ENCODE measurements at regions not wholly inside any gene's neighbourhood (a gene's known extent, or its start where the extent isn't known, plus 50 kb on each side); places are given as distances from the start of the nearest gene placed in this dataset.
A peak's percentile ranks its signal among the peaks of the same experiment; 100 is the strongest.

DNA sequence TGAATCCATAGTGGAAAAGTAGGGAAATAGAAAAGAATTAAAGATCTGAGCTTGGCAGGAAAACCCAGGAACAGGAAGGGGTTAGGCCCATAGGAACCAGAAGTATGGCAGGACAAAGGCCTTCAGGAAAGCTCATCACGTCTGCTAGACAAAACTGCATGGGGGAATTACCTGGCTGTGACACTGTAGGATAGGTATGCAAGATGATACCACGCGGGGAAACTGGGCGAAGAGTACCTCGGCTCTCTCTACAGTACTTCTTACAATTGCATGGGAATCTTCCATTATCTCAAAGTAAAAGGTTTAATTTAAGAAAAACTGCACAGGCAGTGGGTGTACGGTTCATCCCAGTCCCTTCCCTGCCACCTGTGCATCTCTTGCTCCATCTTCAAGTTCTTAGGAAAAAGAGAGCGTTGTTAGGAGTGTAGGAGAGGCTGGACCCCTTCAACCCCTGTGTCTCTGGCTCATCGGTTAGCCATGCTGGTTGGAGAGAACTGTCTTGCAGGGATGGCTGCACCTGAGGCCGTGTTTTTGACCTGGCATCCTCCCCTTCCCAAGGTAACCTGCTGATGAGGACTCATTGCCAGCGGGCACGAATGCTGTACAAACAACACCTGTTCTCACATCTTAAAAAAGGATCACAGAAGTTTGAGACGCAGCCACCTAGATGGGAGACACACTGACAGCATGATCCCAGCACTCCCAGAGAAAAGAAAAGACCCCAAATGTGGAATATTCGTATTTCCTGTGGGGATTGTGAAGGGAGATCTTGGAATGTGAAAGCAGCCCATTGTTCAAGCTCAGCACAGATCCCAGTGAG lies 120.5 kb upstream of the COPS8 start:
- no peak for DNase-seq

DNA sequence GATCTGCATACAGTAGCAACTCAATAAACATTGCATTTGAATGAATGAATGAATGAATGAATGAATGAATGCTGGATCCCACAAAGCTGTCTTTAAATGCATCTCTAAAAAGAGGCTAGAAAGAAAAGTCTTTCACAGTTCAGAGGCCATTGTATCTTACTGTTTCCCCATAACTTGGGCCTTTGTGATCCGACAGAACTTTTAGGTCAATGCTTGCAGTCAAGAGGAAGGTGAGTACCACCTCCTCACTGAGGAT lies 119.9 kb upstream of the COPS8 start:
- no peak for DNase-seq

DNA sequence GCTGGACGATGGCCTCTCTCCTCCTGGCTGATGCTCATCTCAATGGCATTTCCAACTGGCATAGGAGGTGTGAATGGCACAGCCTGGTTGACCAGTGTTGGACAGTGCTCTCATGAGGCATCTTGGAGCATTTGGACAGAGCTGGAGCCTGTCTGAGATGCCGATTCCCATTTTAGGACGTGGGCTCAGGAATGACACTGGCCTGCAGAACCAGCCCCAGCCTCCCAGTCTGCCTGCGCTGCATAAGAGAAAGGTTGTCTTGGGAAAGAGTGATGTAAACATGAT lies 118.2 kb upstream of the COPS8 start:
- no peak for DNase-seq

GRCh38 chr2:236968101-236968879 lies 117.4 kb upstream of the COPS8 start:
- no peak for DNase-seq

GRCh38 chr2:236968880-236969534 lies 116.7 kb upstream of the COPS8 start:
- DNase-seq, result no peak

DNA sequence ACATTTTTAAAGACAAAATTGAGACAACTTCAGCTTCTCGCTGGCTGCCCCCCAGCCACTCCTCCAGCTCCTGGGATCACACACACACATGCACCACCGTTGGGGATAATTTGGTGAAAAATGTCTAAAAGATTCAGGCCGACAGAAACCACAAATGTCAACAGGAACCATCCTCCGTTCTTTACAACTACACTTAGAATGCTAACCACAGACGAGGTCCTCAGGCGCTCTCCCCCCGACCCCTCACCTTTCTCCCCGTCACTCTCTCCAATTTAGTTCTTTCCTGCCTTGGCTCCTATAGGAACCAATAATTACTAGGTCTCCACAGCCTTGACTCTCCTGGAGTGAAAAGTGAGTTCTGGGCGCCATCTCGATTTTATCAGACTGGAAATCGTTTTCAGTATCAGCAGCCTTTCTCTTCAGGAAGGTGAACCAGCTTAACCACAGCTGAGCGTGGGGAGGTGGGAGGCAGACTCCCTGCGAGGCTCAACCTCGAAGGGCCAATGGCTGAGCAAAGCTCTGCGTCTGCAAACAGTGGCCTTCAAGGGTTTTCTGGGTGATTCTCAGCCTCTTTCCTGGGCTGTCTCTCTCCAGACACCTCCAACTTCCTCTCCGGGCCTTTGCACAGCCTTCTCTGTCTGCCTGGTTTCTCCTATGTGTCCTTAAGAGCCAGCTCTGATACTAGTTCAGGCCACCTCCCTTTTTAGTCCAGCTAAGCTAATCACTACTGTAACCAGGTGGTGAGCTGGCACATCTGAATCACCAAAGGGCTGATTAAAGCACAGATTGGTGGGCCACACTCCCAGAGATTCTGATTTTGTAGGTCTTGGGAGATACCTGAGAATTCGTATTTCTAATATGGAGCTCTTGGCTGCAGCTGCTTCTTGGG lies 115.7 kb upstream of the COPS8 start:
- no peak for DNase-seq

DNA sequence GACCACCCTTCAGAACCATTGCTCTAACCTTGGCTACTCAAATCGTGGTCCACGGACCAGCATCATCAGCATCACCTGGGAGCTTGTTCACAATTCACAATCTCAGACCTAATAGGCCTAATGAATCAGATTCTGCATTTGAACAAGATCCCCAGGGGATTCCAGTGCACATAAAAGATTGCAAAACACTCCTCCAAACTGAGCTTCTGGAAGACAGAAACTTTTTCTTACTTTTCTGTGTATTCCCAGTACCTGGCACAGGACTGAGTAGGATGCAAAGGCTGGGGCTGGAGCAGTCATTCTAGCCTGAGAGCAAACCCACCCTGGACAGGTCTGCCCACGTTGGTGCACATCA lies 115.1 kb upstream of the COPS8 start:
- no peak for DNase-seq

DNA sequence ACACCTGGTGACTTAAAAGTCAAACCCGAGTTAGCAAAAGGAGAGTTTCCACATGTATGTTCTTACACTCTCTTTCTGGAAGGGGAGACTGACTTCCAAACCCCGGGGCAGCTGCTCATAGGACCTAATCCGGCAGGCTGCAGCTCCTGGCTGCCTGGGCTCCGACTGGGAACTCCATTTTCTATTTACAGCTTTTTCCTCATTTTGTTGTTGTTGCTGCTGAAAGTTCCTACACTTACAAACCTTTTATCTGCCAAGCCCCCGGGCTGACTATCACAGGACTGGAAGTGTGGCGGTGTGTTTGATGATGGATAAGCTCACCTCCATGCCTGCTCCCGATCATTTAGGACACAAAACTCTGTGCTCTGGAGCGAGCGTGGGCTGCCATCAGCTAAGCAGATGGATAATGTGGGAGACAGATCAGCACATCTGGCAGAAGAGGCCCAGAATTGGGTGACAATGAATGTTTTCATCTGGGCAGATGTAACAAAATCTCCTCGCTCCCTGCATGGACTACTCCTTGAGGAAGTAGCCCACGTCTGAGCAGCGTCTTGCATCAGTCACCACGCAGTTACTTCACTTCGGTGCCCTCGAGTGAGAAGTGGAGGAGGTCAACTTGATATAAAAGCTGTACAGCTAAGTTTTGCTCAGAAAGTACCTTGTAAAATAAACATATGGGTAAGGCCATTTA lies 114.4 kb upstream of the COPS8 start:
- no peak for DNase-seq

DNA sequence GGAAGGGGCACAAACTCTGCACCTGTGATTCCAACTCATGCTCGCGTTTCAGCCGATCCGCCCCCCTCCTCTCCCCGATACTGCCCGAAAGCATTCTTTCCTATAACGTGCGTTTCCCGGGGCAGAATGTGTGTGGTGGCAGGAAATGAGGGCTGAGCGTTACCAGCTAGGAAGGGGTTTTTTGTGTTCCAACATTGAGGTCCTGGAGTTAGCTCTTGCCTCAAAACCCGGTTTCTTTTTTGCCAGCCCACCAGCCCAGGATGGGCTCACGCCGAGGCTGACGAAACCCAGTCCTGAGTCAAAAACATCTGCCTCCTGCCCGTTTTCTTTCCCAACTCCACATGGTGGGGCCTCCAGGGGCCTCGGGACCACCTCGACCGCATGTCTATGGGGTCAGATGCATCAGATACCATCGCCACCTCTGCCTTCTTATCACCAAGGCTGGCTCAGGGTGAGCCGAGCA lies 113.7 kb upstream of the COPS8 start:
- no peak for DNase-seq

- DNase-seq, result peak; percentile 31
Observed at GRCh38 chr2:236972491-236973342, 113.0 kb upstream of the COPS8 start.

GRCh38 chr2:236973343-236973980 lies 112.2 kb upstream of the COPS8 start:
- no peak for DNase-seq

DNA sequence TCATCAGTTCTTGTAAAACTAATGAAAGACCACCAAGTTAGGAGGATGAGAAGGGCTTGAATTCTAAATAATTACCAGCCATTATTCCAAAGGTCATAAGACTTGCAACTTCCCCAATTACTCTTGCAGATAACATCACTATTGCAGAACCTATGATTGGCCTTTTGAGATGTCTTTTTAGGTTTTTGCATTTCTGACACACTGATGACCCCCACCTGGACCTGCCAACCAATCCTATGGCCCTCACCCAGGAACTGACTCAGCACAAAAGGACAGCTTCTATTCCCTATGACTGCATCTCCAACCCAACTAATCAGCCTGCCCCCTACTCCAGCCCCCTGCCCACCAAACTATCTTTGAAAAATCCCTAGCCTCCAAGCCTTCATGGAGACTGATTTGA lies 111.5 kb upstream of the COPS8 start:
- no peak for DNase-seq

GRCh38 chr2:236974752-236975151 lies 110.9 kb upstream of the COPS8 start:
- DNase-seq, result no peak

GRCh38 chr2:236975766-236976165 lies 109.9 kb upstream of the COPS8 start:
- DNase-seq, result no peak

- no peak for DNase-seq
Observed at GRCh38 chr2:236976266-236977062, 109.2 kb upstream of the COPS8 start.

DNA sequence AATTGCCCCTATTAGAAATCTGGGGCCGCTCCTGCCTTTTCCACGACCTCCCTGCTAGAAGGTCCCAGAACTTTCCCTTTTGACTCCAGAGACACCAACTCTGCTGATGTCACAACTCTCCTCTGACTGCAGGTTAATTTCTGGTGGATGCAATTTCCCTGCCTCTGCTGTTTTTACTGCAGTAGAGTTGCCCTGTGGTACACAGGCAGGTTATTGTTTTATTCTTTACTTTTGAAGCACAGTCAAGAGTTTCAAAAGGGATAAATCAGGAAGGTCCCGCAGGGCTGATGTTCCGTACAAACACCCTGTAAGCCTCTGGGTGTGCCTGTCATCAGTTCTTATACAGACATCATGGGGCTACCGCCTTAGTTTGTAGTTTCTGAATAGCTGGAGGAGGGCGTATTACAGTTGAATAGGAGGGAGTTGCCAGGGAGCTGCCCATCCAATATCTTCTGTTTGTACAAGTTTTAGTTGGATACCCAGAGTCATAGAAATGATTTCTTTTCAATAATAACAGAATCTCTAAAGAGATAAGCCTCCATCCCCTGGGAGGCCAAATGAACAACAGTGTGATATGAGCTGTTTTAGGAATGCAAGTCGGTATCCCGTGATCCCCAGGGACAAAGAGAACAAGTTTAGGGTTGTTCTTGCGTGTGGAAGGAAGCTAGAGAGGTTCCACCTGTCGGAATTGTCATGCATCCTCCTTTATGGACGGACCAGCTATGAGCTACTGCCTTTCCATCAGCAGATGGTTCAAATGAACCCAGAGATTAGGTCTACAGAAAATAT lies 108.4 kb upstream of the COPS8 start:
- no peak for DNase-seq

DNA sequence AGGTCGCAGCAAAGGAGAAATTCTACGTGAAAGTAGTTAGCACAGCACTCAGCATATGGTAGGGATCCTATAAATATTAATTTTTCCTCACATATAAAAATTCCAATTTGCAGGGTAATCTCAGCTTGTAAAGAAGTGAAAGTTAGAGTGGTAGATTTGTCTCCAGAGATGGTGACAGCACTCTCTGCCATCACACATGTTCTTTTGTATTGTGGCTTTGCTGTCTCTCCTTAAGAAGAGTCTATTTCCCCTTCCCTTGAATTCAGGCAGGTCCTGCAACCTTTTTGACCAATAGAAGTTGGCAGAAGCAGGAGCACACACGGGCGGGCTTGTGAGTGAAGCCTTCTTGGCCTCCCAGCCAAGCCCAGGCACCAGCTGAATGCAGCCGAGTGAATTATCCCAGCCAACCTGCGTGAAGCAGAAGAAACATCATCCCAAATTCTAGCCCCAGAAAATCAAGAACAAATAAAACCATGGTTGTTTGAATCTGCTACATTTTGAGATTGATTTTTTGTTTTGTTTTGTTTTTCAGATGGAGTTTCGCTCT lies 107.8 kb upstream of the COPS8 start:
- no peak for DNase-seq

DNA sequence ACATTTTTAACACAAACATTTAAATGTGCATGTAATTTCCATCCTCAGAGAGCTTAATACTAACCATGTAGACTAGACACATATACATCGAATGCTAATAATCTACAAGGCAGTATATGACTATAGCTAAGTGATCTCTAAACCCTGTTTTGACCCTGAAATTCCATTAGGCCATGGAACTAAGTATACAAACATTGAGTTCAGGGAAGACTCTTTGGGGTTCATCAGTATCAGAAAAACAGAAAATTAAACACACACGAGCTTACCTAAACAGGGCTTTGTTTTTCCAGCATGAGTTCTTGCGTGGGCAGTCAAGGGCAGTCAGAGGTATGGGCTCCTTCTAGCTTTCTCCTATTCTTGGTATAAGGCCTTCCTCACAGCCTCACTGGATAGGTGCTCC lies 106.0 kb upstream of the COPS8 start:
- DNase-seq, result no peak

DNA sequence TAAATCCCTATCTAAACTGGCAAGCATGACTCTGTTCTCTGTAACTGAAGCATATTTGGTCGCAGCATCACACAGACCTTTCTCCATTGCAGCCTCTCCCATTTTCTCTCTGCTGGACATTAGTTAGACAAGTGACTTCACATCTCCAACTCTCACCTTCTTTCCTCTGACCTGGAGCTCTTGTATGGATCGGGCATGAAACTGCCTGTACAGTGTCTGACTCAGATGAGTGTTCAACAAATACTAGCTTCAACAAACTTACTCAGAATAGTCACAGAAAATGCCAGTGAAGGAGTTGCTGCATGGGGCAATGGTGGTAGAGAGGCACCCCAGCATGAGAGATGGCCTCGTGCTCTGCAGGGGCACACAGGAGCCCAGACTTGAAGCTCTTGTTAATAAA lies 104.7 kb upstream of the COPS8 start:
- DNase-seq, result no peak
